ENCODE measurements at regions not wholly inside any gene's neighbourhood (a gene's known extent, or its start where the extent isn't known, plus 50 kb on each side); places are given as distances from the start of the nearest gene placed in this dataset.
"Not testable (repeated sequence)": the region's sequence is repeated elsewhere in the genome, so short reads cannot be mapped to it uniquely, and the experiment has no call there.

DNA sequence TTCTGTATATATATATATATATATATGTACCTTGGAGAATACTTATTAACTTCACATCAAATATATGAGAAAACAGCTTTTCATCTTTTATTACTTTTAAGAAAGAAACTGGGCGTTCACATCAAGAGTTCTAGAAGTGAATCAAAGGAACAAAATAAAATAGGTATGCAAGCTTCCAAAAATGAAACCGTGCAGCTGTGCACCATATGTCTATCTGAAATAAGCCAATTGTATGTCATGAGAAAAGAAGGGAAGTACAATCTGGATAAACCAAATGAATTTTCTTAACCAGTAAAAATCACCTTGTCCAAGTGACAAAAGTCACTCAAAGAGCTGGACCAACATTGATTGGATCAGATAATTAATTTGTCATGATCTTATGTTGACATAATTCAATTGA is 405.4 kb upstream of the TECRL start:
- no peak for DNase-seq

DNA sequence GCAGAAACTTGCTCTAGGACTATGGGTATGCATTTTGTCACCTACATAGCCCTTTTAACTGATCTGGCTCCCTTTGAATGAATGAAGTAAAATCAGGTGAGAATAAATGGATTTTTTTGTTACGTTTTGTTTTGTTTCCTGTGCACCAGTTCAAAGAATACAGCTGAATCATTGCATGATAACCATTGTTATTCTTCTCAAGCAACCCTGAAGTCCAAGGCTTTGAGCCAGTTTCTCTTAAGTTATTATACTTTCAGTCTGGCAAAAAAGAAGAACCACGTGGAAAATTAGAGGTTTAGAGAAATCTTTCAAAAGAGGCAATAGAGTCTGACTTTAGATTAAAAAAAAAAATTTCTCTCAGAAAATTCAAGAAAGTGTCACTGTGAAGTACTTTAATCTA is 398.6 kb upstream of the TECRL start:
- no peak for DNase-seq

DNA sequence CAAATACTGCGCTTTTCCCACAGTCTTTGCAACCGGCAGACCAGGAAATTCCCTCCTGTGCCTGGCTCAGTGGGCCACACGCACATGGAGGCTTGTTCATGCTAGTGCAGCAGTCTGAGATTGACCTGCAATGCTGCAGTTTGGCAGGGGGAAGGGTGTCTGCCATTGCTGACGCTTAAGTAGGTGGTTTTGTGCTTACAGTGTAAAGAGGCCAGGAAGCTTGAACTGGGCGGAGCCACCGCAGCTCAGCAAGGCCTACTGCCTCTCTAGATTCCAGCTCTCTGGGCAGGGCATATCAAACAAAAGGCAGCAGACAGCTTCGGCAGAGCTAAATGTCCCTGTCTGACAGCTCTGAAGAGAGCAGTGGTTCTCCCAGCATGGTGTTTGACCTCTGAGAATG is 390.5 kb upstream of the TECRL start:
- no peak for DNase-seq

DNA sequence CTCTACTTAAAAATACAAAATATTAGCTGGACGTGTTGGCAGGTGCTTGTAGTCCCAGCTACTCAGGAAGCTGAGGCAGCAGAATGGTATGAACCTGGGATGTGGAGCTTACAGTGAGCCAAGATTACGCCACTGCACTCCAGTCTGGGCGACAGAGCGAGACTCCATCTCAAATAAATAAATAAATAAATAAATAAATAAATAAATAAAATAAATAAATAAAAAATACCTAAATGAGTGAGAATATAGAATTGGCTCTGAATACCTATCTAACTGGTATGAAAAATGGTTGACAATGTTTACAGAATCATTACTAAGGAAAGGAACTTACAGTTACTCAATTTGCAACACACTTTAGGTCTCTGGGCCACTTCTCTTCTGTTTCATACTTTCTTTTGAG is 389.6 kb upstream of the TECRL start:
- DNase-seq = not testable (repeated sequence)

DNA sequence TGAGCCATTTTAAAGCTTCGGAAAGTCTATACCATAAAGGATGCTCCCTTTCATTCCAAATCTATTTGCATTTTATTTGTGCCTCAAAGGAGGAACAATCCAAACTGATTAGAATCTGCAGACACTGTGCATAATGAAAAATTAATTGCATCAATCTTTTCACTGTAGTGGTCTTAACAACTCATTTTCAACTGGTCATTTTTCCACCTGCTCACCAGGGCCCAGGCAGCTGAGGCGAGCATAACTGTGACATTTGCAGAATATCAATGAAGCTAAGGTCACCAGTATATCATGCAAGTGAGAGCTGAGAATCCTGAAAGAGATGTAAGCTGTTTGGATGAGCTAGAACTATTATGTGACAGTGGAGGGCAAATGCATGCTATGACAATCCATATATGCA is 387.3 kb upstream of the TECRL start:
- DNase-seq = no peak

DNA sequence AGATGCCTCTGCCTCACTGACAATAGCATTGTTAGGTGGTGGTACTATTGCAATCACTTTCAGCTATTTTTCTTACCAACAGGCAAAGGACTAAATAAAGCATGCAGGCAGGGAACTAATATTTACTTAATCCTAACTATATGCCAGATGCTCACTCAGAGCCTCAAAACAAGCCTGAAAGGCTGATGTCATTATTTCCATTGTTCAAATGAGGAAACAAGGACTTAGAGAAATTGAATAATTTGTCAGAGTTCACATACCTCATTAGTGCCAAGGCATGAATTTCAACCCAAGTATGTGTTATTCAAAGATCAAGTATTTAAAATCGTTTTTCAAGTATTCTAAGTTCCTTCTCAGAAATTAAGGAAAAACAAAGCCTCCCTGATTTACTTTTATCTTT is 374.9 kb upstream of the TECRL start:
- DNase-seq = no peak

DNA sequence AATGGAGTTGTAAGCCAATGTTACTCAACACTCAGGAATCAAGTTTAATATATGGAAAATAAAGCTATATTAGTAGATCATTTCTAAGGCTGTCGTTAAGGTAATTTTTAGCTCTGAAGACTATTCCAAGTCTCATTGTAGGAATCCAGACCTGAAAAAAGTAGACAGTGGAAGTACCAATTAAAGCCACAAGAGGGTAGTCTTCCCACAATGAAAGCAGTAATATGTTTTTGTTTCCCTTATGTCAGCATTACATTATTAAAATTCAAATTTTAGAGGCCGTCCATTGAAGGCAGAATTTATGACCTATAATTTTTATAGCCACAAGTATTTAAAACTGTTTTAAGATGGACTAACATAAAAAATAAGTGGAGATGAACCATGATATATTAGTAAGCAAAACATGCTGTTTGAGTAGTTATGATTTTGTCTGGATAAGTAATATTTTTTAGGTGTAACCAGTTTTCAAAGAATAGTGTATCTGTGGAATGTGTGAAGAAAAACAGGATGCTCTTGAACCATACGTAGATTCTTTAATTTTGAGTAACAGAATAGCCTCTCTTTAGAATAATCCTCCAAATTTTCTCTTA is 372.6 kb upstream of the TECRL start:
- DNase-seq = no peak

DNA sequence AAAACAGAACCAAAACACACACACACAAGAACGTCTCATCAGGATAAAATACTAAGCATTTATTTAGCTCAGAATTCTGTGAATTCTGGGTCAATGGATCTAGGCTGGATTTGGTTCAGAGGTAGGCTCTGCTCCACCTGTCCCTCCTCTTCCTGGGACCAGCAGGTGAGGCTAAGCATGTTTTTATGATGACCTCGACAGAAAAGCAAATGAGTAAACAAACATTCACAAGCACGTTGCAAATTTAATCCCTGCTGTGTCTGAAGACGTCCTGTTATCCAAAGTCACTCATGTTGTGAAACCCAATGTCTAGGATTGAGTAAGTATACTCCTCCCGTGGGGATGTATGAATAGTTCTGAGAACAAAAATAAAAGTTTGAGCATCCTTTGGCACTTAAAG is 371.4 kb upstream of the TECRL start:
- no peak for DNase-seq

DNA sequence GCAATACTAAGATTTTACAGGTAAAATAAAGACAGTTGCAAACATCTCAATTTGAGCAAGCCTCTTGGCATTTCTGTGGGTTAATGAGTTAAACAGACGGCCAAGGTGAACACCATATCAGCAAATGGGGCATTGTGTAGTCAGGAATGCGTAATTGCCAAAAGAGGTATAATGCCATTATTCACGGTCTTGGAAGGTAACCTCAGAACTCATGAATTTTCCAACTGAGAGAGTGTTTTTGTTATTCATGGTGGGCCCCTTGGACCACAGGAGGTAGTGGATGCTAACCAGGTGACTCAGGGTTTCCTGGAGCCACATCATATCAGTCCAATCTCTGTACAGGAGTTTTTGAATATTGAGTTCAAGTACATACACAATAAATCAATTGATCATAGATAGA is 368.0 kb upstream of the TECRL start:
- no peak for DNase-seq

DNA sequence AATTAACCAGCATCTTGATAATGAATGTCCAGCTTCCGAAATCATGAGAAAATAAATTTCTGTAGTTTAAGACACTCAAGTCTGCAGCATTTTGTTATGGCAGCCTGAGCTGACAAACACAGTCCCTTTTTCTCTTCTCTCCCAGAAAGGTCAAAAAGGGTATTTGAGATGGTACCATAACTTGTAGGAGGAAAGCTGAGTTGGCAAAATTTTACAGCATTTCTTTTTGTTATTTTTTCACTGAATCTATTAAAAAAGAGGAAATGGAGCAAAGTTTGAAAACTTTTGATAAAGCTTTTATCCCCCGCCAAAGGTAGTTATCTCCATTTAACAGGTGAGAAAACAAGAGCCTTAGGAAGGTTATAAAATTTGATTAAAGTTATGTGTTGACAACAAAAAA is 367.6 kb upstream of the TECRL start:
- DNase-seq = no peak

DNA sequence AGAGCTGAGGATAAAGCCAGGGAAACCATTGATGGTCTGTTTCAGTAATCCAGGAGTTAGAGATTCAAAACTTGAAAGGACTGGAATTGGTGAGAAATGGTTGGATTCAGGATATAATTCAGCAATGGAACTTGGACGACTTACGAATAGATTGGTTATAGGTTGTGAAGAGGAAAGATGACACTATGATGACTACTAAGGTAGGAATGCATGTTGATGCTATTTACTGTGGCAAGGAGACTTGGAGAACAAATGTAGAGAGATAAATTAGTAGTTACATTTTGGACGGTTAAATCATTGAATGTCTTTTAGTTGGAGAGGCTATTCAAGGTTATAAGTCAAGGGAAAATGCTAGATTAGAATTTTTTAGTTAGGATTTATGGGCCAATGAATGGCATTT is 365.4 kb upstream of the TECRL start:
- DNase-seq = no peak

DNA sequence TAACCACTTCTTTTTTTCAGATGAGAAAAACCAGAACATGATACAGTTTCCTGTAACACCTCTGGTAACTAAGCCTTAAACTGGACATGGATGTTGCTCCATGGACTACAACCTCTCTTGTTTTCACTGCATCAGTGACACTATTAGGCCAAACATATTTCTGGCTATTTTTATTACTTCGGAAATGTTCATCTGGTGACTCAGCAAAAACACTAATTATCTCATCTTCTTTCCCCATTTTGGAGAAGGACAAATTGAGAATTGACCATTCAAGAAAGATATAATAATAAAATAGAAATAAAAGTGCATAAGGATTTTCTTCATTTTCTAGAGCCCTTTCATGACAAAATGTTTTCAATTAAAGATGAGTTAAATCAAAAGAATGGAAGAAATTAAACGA is 361.9 kb upstream of the TECRL start:
- no peak for DNase-seq

DNA sequence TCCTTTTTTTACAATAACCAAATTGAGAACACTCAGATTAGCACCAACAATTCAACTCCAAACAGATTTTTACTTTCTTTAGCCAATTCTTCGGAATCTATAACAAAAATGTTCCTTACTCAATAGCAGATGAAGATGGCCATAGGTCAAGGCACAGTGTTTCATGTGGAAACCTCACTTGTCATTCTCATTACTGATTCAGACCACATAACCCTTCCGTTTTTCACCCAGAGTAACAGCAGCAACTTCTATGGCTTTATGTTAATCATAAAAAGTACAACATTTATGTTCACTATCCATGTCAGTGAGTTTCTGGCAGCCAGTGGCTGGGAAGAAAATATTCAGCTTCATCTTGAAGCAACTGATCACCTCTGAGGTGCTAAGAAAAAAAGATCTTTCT is 358.3 kb upstream of the TECRL start:
- no peak for DNase-seq

DNA sequence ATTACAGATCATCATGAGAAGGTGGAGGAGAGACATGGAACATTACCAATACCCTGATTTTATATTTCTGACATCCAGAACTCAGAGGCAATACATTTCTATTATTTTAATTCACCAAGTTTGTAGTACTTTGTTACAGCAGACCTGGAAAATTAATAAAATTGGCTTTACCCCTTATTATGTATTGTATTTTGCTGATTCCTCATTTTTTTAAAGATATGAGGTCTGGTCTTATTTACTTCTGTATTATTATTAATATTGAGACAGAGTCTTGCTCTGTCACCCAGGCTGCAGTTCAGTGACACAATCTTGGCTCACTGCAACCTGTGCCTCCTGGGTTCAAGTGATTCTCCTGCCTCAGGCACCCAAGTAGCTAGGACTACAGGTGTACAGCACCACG is 357.3 kb upstream of the TECRL start:
- DNase-seq = no peak

DNA sequence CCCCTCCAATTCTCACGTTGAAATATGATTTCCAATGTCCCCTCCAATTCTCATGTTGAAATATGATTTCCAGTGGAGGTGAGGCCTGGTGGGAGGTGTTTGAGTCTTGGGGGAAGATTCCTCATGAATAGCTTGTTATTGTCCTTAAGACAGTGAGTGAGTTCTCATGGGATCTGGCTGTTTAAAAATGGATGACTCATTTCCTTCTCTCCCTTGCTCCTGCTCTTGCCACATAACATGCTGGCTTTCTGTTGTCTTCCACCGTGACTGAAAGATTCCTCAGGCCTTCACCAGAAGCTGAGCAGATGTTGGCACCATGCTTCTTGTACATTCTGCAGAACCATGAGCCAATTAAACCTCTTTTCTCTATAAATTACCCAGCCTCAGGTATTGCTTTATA is 346.8 kb upstream of the TECRL start:
- no peak for DNase-seq

DNA sequence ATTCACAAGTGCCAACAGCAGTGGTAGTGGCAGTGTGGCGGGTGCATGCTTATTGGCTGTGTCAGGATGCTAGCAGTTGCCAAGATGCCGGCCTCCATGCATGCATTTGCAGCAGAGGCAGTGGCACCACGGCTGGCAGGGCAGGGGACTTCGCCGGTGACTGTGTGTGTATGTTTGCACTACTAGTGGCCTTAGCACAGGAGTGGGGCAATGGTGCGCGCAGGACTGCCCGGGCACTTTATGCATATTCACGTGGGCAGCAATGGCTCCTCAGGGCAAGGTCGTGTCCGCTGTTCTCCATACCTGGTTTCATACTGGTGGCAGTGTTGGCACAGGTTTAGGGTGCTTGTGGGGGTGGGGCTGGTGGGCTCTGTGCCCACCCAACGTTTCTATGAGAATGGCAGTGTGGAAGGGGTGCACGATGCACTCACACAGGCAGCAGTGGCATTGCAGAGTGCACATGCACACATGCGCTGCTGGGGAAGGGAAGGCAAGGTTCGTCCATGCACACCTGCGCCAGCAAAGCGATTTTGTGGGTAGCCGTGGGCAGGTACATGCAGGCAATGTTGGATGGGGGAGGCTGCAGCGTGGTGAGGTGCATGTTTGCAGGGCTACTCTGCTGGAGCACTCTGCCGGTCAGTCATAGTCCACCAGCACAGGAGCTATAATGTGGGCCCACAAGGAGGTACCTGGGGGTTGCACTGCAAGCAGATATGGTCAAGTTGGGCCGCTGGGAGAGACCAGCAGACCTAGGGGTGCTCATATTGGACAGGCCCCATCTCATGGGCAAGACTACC is 338.9 kb upstream of the TECRL start:
- DNase-seq = no peak

DNA sequence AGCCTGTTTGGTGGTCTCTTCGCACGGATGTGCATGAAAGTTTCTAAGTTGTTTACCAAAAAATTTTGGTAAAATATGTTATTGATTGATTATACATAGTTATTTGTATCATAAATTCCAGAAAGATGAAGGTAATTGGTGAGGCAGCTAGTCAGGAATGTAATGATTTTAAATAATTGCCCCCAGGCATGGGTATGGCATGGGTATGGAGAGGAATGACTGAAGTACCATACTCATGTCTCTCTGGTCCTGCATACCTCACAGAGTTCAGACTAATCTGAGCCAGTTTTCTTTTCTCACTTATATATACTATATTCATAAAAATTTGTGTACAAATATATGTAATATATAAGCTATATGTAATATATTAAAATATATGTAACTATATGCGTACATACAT is 329.0 kb upstream of the TECRL start:
- no peak for DNase-seq

DNA sequence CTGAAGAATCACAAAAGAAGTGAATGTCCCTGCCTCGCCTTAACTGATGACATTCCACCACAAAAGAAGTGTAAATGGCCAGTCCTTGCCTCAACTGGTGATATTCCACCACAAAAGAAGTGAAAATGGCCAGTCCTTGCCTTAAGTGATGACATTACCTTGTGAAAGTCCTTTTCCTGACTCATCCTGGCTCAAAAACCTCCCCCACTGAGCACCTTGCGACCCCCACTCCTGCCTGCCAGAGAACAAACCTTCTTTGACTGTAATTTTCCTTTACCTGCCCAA is 328.5 kb upstream of the TECRL start:
- DNase-seq = not testable (repeated sequence)

DNA sequence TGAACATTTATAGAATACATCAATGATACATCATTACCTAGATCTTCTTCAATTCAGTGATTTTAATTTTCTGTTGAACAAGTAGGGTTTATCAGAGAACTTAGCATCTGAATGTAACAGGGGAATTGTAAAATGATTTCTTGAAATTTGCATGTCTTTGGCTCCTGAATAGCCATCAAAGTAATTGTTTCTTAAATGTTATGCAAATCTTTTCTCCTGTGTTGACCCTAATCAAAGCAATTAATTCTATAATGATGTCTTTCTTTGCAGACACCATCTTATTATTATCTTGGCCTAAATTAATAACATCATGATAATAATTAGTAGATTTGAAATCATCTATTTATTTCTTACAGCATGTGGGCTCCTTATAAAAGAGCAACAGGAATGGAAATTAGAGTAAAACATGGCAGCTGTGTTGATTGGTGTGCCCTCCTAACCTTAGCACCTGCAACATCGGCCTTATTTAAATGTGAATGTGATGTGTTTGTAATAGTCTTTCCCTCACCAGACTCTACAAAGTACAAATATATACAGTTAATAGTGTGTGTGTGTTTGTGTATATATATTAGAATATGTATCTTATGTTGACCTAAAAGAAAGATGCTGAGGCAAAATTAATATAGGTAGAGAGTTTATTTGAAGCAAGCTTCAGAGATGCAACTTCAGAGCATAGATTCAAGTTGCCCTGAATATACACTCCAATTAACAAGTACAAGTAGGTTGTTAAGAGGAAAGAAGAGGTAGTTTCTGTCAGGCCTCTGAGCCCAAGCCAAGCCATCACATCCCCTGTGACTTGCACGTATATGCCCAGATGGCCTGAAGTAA is 328.0 kb upstream of the TECRL start:
- DNase-seq = no peak

DNA sequence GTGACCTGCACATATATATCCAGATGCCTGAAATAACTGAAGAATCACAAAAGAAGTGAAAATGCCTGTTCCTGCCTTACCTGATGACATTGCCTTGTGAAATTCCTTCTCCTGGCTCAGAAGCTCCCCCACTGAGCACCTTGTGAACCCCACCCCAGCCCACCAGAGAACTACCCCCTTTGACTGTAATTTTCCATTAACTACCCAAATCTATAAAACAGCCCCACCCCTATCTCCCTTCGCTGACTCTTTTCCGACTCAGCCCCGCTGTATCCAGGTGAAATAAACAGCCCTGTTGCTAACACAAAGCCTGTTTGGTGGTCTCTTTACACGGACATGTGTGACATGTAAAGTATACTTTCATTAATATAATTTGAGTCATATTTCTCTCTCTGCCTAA is 320.3 kb upstream of the TECRL start:
- no peak for DNase-seq

DNA sequence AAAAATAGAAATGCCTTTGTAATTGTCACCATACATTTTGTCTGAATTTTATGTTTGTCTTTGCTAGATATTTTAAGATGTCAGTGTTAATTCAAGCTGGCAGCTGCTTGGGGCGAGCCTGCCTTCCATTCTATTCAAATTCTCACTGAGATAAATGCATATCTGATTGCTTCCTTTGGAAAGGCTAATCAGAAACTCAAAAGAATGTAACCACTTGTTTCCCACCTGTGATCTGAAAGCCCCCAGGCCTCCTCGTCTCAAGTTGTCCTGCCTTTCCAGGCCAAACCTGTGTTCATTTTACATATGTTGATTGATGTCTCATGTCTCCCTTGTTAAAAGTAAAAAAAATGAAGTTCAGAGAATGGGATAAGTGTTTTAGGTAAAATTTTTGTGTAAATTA is 318.7 kb upstream of the TECRL start:
- no peak for DNase-seq

DNA sequence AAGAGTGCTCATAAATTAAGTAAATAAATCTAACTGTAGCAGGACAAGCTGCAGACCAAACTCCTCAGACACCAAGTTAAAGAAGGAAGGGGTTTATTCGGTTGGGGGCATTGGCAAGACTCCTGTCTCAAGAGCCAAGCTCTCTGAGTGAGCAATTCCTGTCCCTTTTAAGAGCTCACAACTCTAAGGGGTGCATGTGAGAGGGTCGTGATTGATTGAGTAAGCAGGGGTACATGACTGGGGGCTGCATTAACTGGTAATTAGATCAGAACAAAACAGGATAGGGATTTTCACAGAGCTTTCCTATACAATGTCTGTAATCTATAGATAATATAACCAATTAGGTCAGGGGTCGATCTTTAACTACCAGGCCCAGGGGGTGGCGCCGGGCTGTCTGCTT is 318.1 kb upstream of the TECRL start:
- not testable (repeated sequence) for DNase-seq

DNA sequence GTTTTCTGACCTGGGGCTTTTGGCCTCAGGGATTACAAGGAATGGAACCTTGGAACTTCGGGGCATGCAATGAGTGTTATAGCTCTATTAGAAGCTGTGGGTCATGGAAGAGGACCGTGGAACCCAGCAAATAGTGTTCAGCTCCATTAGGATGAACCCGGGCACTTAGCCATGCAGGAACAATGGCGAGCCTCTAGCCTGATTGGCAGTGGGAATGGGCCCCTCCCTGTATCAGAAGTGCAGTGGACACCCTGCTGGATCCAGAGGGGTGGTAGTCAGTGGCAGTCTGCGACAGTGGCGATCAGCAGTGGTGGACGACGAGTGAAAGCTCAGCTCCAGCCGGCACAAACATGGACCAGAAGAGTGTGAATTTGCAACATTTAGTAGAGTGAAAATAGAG is 315.4 kb upstream of the TECRL start:
- DNase-seq = no peak

DNA sequence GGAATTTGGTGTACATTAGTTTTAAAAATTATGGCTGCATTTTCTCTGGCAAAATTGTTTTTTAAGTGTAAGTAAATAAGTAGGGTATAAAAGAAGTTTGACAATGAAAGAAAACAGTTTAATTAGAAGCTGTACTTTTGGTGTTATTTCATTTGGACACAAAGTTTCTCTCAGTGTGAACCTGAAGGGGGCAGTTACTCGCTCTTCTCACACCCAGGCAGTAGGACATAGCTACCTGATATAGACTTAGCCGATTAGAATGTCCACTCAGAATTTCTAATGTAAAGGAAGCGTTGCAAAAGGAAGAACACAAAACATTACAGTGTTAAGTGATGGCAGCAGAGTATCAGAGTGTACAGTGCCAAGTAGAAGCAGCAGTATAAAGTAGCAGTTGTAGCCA is 311.9 kb upstream of the TECRL start:
- DNase-seq = no peak

DNA sequence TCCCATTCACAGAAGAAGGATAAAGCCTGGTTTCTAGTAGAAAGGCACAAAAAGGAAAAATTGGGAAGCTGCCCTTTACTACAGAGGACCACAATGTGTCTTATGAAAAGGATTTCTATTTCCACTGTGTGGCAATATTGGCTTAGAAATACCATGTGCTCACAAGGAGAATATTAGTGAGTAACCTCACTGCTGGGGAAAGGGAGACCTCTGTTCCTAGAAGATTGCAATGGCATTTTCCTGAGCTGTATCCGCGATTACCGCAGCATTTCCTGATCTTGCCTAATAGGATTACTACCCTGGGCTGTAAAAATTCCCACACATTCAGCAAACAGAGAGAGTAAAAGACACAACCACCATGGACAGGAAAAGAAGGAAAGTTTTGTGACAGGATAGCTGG is 308.8 kb upstream of the TECRL start:
- DNase-seq = no peak
